GM23338 (cell line): ENCODE measurements at regions not wholly inside any gene's neighbourhood (a gene's known extent, or its start where the extent isn't known, plus 50 kb on each side); places are given as distances from the start of the nearest gene placed in this dataset.

ENCODE experiments used
- ATAC-seq: fragments of 200-7000 bp; cut with Tn5 transposase; 3 replicates; pipeline ENCODE4 v1.9.1; 2020
- DNase-seq: peaks from one replicate; pipeline ENCODE4 v3.0.0-alpha.2; 2015; ENCODE audit warnings: low spot score
- H2AFZ ChIP-seq: fragments of 200-600 bp; sonication (generic); 2 replicates; pipeline ENCODE4 v1.8.0; 2016; ENCODE audit warnings: antibody characterized with exemption, mild to moderate bottlenecking, moderate library complexity
- H3F3A ChIP-seq: fragments of 200-600 bp; sonication (generic); replicated peaks from 2 replicates; pipeline ENCODE4 v1.8.0; 2017; ENCODE audit warnings: antibody characterized with exemption, mixed run types, low read depth
- H3K27ac ChIP-seq: fragments of 200-600 bp; sonication (generic); 2 replicates; pipeline ENCODE4 v1.6.1; 2016; ENCODE audit warnings: low read depth
- H3K27me3 ChIP-seq: fragments of 200-600 bp; sonication (generic); 2 replicates; pipeline ENCODE4 v1.8.0; 2016; ENCODE audit warnings: mild to moderate bottlenecking, mixed run types, moderate library complexity; ENCODE audit not compliant: insufficient read depth
- H3K36me3 ChIP-seq: fragments of 200-600 bp; sonication (generic); 2 replicates; pipeline ENCODE4 v1.8.0; 2016; ENCODE audit warnings: mild to moderate bottlenecking; ENCODE audit not compliant: insufficient read depth
- H3K4me1 ChIP-seq: fragments of 200-600 bp; sonication (generic); 2 replicates; pipeline ENCODE4 v1.8.0; 2016; ENCODE audit warnings: mild to moderate bottlenecking, moderate library complexity; ENCODE audit not compliant: insufficient read depth
- H3K4me2 ChIP-seq: fragments of 200-600 bp; sonication (generic); 2 replicates; pipeline ENCODE4 v1.7.1; 2017; ENCODE audit warnings: mixed run types
- H3K4me3 ChIP-seq: fragments of 200-600 bp; sonication (generic); 2 replicates; pipeline ENCODE4 v1.6.1; 2016; ENCODE audit warnings: mixed run types
- H3K79me2 ChIP-seq: fragments of 200-600 bp; sonication (generic); replicated peaks from 2 replicates; pipeline ENCODE4 v1.8.0; 2017; ENCODE audit warnings: mild to moderate bottlenecking; ENCODE audit not compliant: insufficient read depth
- H3K9me2 ChIP-seq: fragments of 200-600 bp; sonication (generic); 2 replicates; pipeline ENCODE4 v1.8.0; 2017; ENCODE audit not compliant: insufficient read depth
- H4K20me1 ChIP-seq: fragments of 200-600 bp; sonication (generic); replicated peaks from 2 replicates; pipeline ENCODE4 v1.8.0; 2017; ENCODE audit warnings: mild to moderate bottlenecking; ENCODE audit not compliant: insufficient read depth
- H3K27ac Mint-ChIP-seq: 2 replicates; pipeline ENCODE4 v1.8.0; 2020; ENCODE audit warnings: inconsistent platforms, mild to moderate bottlenecking, moderate library complexity, mixed read lengths
- H3K27me3 Mint-ChIP-seq: 3 replicates; pipeline ENCODE4 v1.8.0; 2022; ENCODE audit warnings: low read depth, mild to moderate bottlenecking, moderate library complexity, mixed read lengths, inconsistent platforms; ENCODE audit not compliant: insufficient read depth, poor library complexity
- H3K36me3 Mint-ChIP-seq: 3 replicates; pipeline ENCODE4 v1.8.0; 2021; ENCODE audit warnings: low read depth, mild to moderate bottlenecking, inconsistent platforms, moderate library complexity, mixed read lengths
- H3K4me1 Mint-ChIP-seq: 3 replicates; pipeline ENCODE4 v1.8.0; 2020; ENCODE audit warnings: mild to moderate bottlenecking, inconsistent platforms, mixed read lengths
- H3K4me3 Mint-ChIP-seq: 3 replicates; pipeline ENCODE4 v1.8.0; 2021; ENCODE audit warnings: moderate library complexity, mild to moderate bottlenecking, inconsistent platforms, mixed read lengths
- H3K9me3 Mint-ChIP-seq: 3 replicates; pipeline ENCODE4 v1.8.0; 2020; ENCODE audit warnings: moderate library complexity, mild to moderate bottlenecking, inconsistent platforms, mixed read lengths
- CREB1 ChIP-seq: fragments of 250-450 bp; sonication (Bioruptor Pico); IDR thresholded peaks from 2 replicates; pipeline ENCODE4 v1.5.0; 2020; ENCODE audit warnings: low read depth, mild to moderate bottlenecking, moderate library complexity
- EZH2 ChIP-seq: fragments of 200-600 bp; sonication (generic); IDR thresholded peaks from one replicate; pipeline ENCODE4 v1.8.0; 2017; ENCODE audit warnings: antibody characterized with exemption, mild to moderate bottlenecking, low read depth; ENCODE audit not compliant: unreplicated experiment
- EZH2phosphoT487 ChIP-seq: fragments of 200-600 bp; sonication (generic); IDR thresholded peaks from one replicate; pipeline ENCODE4 v1.8.1; 2018; ENCODE audit warnings: antibody characterized with exemption; ENCODE audit not compliant: unreplicated experiment
- JUNB ChIP-seq: IDR thresholded peaks from one replicate; pipeline ENCODE4 v1.6.1; 2016; ENCODE audit warnings: antibody characterized with exemption; ENCODE audit not compliant: unreplicated experiment
- NANOG ChIP-seq: IDR thresholded peaks from 2 replicates; pipeline ENCODE4 v1.6.1; 2016; ENCODE audit warnings: antibody characterized with exemption, borderline replicate concordance
- POLR2AphosphoS5 ChIP-seq: IDR thresholded peaks from 2 replicates; pipeline ENCODE4 v1.6.1; 2016; ENCODE audit warnings: antibody characterized with exemption, low read depth
- STAT1 ChIP-seq: IDR thresholded peaks from one replicate; pipeline ENCODE4 v1.6.1; 2016; ENCODE audit warnings: antibody characterized with exemption; ENCODE audit not compliant: unreplicated experiment
- ZNF114 ChIP-seq: fragments of 250-450 bp; sonication (Bioruptor Pico); IDR thresholded peaks from 2 replicates; pipeline ENCODE4 v1.5.0; 2020; ENCODE audit warnings: mild to moderate bottlenecking, moderate library complexity
- ZNF331 ChIP-seq: fragments of 250-450 bp; sonication (Bioruptor Pico); IDR thresholded peaks from 2 replicates; pipeline ENCODE4 v1.5.0; 2020; ENCODE audit warnings: low read depth, mild to moderate bottlenecking, moderate library complexity
- TF ChIP-seq, protein P1 (sequence below): IDR thresholded peaks from one replicate; pipeline ENCODE4 v1.6.1; 2018; ENCODE audit warnings: antibody characterized with exemption; ENCODE audit not compliant: unreplicated experiment
- TF ChIP-seq, protein P2 (sequence below), 2 experiments: fragments of 200-600 bp in 1 of 2; sonication (generic) in 1 of 2; conservative IDR thresholded peaks; 2 replicates each; pipeline versions ENCODE4 v1.5.1 to v1.6.1; 2016 to 2017; ENCODE audit warnings: antibody characterized with exemption in 2 of 2, low read depth in 2 of 2, mild to moderate bottlenecking in 2 of 2, moderate library complexity in 1 of 2
- TF ChIP-seq, protein P3 (sequence below): fragments of 250-450 bp; sonication (Bioruptor Pico); IDR thresholded peaks from 2 replicates; pipeline ENCODE4 v1.5.0; 2020; ENCODE audit warnings: mild to moderate bottlenecking, moderate library complexity
- TF ChIP-seq, protein P4 (sequence below): IDR thresholded peaks from 2 replicates; pipeline ENCODE4 v1.6.1; 2016; ENCODE audit warnings: antibody characterized with exemption

DNA sequence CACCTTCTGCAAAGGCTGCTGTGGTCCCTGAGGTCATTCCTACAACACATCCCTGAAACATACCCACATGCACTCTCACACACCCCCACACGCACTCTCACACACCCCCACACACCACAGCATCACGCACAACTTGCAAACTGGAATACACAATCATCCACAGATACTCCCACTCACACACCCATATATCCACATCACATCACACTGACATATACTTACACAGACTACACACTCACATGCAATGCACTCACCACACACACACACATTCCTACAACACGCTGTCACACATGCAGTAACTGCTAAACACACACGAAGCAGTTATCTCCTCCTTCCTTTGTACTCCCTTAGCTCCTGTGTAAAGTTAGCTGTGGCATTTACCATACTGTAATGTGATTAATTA is 57.1 kb upstream of the PKDCC start:
- Histone ChIP-seq H3K79me2 (no peaks in the 10 kb centered on the region), H3K4me1 (no peaks in the 10 kb centered on the region), H3K27ac (no peak overlapping the region), H3F3A (no peaks in the 10 kb centered on the region), H3K4me2 (no peak overlapping the region), H3K4me3 (no peak overlapping the region), H4K20me1 (no peaks in the 10 kb centered on the region), H3K27me3 (no peaks in the 10 kb centered on the region), H3K9me2 (0 out of 2 replicates have a peak, but pooled peaks cover 3% of the 10 kb centered on the region), H3K36me3 (no peaks in the 10 kb centered on the region), H2AFZ (no peak overlapping the region; the same call in 1 of the 2 replicates)
- peaks cover 5% of the 10 kb centered on the region; the same call in 2 of the 3 replicates for H3K36me3 Mint-ChIP-seq
- H3K4me1 Mint-ChIP-seq, result peaks cover 10% of the 10 kb centered on the region
- H3K4me3 Mint-ChIP-seq, result no peak overlapping the region
- no peak overlapping the region for H3K27ac Mint-ChIP-seq
- peaks cover 13% of the 10 kb centered on the region for H3K9me3 Mint-ChIP-seq
- TF ChIP-seq POLR2AphosphoS5 (no peak), NANOG (no peak), ZNF331 (CRISPR knock-in tag) (no peak), EZH2phosphoT487 (no peak), ZNF114 (CRISPR knock-in tag) (no peak), CREB1 (CRISPR knock-in tag) (no peak), EZH2 (no peak), JUNB (no peak), STAT1 (no peak)
- TF ChIP-seq, protein P1, sequence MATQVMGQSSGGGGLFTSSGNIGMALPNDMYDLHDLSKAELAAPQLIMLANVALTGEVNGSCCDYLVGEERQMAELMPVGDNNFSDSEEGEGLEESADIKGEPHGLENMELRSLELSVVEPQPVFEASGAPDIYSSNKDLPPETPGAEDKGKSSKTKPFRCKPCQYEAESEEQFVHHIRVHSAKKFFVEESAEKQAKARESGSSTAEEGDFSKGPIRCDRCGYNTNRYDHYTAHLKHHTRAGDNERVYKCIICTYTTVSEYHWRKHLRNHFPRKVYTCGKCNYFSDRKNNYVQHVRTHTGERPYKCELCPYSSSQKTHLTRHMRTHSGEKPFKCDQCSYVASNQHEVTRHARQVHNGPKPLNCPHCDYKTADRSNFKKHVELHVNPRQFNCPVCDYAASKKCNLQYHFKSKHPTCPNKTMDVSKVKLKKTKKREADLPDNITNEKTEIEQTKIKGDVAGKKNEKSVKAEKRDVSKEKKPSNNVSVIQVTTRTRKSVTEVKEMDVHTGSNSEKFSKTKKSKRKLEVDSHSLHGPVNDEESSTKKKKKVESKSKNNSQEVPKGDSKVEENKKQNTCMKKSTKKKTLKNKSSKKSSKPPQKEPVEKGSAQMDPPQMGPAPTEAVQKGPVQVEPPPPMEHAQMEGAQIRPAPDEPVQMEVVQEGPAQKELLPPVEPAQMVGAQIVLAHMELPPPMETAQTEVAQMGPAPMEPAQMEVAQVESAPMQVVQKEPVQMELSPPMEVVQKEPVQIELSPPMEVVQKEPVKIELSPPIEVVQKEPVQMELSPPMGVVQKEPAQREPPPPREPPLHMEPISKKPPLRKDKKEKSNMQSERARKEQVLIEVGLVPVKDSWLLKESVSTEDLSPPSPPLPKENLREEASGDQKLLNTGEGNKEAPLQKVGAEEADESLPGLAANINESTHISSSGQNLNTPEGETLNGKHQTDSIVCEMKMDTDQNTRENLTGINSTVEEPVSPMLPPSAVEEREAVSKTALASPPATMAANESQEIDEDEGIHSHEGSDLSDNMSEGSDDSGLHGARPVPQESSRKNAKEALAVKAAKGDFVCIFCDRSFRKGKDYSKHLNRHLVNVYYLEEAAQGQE, result no peak
- TF ChIP-seq, protein P2, sequence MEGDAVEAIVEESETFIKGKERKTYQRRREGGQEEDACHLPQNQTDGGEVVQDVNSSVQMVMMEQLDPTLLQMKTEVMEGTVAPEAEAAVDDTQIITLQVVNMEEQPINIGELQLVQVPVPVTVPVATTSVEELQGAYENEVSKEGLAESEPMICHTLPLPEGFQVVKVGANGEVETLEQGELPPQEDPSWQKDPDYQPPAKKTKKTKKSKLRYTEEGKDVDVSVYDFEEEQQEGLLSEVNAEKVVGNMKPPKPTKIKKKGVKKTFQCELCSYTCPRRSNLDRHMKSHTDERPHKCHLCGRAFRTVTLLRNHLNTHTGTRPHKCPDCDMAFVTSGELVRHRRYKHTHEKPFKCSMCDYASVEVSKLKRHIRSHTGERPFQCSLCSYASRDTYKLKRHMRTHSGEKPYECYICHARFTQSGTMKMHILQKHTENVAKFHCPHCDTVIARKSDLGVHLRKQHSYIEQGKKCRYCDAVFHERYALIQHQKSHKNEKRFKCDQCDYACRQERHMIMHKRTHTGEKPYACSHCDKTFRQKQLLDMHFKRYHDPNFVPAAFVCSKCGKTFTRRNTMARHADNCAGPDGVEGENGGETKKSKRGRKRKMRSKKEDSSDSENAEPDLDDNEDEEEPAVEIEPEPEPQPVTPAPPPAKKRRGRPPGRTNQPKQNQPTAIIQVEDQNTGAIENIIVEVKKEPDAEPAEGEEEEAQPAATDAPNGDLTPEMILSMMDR (conservative IDR thresholded peaks at IDR 0.05; ENCODE audit: low read depth in 2 of 2), result no peak
- TF ChIP-seq, protein P3, sequence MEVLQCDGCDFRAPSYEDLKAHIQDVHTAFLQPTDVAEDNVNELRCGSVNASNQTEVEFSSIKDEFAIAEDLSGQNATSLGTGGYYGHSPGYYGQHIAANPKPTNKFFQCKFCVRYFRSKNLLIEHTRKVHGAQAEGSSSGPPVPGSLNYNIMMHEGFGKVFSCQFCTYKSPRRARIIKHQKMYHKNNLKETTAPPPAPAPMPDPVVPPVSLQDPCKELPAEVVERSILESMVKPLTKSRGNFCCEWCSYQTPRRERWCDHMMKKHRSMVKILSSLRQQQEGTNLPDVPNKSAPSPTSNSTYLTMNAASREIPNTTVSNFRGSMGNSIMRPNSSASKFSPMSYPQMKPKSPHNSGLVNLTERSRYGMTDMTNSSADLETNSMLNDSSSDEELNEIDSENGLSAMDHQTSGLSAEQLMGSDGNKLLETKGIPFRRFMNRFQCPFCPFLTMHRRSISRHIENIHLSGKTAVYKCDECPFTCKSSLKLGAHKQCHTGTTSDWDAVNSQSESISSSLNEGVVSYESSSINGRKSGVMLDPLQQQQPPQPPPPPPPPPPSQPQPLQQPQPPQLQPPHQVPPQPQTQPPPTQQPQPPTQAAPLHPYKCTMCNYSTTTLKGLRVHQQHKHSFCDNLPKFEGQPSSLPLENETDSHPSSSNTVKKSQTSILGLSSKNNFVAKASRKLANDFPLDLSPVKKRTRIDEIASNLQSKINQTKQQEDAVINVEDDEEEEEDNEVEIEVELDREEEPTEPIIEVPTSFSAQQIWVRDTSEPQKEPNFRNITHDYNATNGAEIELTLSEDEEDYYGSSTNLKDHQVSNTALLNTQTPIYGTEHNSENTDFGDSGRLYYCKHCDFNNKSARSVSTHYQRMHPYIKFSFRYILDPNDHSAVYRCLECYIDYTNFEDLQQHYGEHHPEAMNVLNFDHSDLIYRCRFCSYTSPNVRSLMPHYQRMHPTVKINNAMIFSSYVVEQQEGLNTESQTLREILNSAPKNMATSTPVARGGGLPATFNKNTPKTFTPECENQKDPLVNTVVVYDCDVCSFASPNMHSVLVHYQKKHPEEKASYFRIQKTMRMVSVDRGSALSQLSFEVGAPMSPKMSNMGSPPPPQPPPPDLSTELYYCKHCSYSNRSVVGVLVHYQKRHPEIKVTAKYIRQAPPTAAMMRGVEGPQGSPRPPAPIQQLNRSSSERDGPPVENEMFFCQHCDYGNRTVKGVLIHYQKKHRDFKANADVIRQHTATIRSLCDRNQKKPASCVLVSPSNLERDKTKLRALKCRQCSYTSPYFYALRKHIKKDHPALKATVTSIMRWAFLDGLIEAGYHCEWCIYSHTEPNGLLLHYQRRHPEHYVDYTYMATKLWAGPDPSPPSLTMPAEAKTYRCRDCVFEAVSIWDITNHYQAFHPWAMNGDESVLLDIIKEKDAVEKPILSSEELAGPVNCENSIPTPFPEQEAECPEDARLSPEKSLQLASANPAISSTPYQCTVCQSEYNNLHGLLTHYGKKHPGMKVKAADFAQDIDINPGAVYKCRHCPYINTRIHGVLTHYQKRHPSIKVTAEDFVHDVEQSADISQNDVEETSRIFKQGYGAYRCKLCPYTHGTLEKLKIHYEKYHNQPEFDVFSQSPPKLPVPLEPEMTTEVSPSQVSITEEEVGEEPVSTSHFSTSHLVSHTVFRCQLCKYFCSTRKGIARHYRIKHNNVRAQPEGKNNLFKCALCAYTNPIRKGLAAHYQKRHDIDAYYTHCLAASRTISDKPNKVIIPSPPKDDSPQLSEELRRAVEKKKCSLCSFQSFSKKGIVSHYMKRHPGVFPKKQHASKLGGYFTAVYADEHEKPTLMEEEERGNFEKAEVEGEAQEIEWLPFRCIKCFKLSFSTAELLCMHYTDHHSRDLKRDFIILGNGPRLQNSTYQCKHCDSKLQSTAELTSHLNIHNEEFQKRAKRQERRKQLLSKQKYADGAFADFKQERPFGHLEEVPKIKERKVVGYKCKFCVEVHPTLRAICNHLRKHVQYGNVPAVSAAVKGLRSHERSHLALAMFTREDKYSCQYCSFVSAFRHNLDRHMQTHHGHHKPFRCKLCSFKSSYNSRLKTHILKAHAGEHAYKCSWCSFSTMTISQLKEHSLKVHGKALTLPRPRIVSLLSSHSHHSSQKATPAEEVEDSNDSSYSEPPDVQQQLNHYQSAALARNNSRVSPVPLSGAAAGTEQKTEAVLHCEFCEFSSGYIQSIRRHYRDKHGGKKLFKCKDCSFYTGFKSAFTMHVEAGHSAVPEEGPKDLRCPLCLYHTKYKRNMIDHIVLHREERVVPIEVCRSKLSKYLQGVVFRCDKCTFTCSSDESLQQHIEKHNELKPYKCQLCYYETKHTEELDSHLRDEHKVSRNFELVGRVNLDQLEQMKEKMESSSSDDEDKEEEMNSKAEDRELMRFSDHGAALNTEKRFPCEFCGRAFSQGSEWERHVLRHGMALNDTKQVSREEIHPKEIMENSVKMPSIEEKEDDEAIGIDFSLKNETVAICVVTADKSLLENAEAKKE (CRISPR knock-in tag), result no peak
- TF ChIP-seq, protein P4, sequence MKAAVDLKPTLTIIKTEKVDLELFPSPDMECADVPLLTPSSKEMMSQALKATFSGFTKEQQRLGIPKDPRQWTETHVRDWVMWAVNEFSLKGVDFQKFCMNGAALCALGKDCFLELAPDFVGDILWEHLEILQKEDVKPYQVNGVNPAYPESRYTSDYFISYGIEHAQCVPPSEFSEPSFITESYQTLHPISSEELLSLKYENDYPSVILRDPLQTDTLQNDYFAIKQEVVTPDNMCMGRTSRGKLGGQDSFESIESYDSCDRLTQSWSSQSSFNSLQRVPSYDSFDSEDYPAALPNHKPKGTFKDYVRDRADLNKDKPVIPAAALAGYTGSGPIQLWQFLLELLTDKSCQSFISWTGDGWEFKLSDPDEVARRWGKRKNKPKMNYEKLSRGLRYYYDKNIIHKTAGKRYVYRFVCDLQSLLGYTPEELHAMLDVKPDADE, result no peak
- peaks cover 7% of the 10 kb centered on the region for H3K27me3 Mint-ChIP-seq
- DNase-seq (no peak), ATAC-seq (no peak)
